Adrenal gland (tissue), 5 donors: ENCODE measurements at regions not wholly inside any gene's neighbourhood (a gene's known extent, or its start where the extent isn't known, plus 50 kb on each side); places are given as distances from the start of the nearest gene placed in this dataset.

Experiments
- POLR2A ChIP-seq, 2 donors: fragments of 450-650 bp; IDR thresholded peaks; one replicate each; pipeline ENCODE4 v1.6.1; 2017; ENCODE audit warnings: antibody characterized with exemption in 2 of 2, mild to moderate bottlenecking in 2 of 2, moderate library complexity in 1 of 2
- TF ChIP-seq, protein P1 (sequence below), 6 experiments: fragments of 450-650 bp in 4 of 6; fragments of 200-600 bp in 2 of 6; sonication (generic) in 1 of 6; IDR thresholded peaks; 1 replicate in 5 of 6; 2 replicates in 1 of 6; pipeline versions ENCODE4 v1.5.1 to v1.8.0; 2016 to 2021; ENCODE audit warnings: antibody characterized with exemption in 6 of 6, mild to moderate bottlenecking in 2 of 6, moderate library complexity in 1 of 6
- donor health status: DM: no; HTN: no; CAD: no.

DNA sequence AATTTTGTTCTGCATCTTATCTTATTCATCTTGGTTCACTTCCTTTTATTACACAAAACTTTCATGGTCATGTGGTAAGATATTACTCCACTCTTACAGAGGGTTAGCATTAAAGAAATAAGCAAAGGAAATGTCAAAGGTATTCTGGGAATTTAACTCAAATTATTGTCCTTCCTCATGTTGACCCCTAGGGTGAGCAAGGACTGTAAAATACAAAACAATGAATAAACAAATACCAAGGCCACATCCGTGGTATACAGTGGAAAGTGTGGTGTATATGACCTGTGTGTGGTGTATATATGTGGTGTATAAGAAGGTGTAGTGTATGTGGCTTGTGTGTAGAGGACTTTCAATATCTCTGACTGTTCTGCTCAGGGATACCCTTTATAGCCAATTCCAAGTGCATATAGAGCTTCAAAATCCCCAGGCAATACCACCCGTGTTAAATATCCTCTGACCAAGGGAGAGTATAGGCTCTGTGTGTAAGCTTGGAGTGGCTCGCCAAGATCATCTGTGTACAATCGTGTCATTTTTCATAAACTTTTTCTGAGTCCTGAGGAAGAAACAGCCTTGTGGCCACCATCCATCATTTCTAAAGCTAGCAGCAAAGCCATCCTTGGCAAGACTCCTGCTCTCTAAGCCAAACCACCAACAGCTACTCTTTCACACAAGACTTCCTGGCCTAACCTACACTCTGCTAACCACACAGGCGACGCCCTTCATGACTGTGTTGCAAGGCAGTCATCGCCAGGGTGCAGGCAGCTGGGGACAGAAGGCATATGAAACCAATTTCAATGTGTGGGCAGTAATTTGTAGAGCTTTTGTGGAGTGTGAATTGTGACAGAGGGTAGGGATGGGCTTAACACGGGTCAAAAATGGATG, 548.0 kb downstream of the ETS1 start:
- TF ChIP-seq, protein P1, sequence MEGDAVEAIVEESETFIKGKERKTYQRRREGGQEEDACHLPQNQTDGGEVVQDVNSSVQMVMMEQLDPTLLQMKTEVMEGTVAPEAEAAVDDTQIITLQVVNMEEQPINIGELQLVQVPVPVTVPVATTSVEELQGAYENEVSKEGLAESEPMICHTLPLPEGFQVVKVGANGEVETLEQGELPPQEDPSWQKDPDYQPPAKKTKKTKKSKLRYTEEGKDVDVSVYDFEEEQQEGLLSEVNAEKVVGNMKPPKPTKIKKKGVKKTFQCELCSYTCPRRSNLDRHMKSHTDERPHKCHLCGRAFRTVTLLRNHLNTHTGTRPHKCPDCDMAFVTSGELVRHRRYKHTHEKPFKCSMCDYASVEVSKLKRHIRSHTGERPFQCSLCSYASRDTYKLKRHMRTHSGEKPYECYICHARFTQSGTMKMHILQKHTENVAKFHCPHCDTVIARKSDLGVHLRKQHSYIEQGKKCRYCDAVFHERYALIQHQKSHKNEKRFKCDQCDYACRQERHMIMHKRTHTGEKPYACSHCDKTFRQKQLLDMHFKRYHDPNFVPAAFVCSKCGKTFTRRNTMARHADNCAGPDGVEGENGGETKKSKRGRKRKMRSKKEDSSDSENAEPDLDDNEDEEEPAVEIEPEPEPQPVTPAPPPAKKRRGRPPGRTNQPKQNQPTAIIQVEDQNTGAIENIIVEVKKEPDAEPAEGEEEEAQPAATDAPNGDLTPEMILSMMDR (IDR thresholded peaks at IDR 0.05) = no peak
- TF ChIP-seq POLR2A (IDR thresholded peaks at IDR 0.05) = no peak
